CD4-positive, alpha-beta T cell treated with Interleukin-17A for 4 hours (primary cell): ENCODE measurements at regions not wholly inside any gene's neighbourhood (a gene's known extent, or its start where the extent isn't known, plus 50 kb on each side); places are given as distances from the start of the nearest gene placed in this dataset.
A peak's percentile ranks its signal among the peaks of the same experiment; 100 is the strongest.

Experiments
- DNase-seq: peaks from one replicate; pipeline ENCODE4 v3.0.0-alpha.2; 2020; ENCODE audit warnings: mixed read lengths

DNA sequence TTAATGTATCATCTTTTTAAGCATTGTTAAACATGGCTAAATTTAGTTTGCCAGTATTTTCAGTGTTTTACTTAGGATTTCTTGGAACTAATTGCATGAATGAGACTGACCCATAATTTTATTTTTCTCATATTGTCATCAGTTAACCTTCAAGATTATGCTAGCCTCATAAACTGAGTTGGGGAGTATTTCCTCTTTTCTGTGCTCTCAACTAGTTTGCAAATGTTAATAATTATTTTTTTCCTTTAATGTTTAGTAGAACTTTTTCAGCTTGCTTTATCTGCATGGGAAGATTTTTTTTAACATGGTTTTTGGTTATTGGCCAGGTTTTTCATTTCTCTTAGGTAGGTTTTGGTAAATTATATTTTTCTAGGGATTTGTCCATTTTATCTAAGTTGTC is 235.4 kb upstream of the SESN3 start:
- DNase-seq: no peak

- DNase-seq: no peak
These were observed 234.9 kb upstream of the SESN3 start for GRCh38 chr11:95465887-95466286.

- DNase-seq: no peak
These were observed 230.9 kb upstream of the SESN3 start for GRCh38 chr11:95461858-95462257.

GRCh38 chr11:95461348-95461747 is 230.3 kb upstream of the SESN3 start:
- DNase-seq: no peak

DNA sequence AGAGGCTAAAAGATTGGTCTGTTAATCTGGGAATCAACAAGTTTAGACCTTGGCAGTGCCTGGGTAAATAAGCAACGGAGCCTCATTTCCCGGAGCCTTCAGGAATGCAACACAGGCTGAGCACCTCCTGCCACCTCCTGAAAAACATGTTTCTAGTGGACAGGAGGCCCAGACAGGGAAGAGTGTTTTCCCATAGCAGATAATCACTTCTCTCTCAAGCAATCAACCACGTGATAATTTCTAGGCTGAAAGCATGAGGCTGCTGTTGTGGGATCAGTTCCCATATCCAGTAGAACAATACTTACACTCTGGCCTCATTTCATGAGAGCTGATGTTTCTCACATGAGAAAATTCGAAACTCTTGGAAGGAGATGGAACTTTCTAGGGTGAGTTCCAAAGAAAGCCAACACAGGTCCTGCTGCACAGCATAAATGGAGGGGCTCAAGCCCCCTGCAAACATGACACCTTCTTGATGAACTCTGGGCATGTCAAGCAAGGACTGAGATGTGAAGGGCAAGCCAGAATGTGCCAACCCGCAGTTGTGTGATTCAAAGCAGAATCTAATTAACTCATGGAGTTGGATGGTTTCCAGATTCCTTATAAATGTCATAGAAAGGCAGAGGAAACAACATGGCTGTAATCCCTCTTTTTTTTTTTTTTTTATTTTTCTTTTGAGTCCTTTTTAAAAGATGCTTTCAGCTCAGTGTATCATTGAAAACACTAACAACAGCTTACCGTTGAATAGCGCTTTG is 228.5 kb upstream of the SESN3 start:
- DNase-seq: no peak

DNA sequence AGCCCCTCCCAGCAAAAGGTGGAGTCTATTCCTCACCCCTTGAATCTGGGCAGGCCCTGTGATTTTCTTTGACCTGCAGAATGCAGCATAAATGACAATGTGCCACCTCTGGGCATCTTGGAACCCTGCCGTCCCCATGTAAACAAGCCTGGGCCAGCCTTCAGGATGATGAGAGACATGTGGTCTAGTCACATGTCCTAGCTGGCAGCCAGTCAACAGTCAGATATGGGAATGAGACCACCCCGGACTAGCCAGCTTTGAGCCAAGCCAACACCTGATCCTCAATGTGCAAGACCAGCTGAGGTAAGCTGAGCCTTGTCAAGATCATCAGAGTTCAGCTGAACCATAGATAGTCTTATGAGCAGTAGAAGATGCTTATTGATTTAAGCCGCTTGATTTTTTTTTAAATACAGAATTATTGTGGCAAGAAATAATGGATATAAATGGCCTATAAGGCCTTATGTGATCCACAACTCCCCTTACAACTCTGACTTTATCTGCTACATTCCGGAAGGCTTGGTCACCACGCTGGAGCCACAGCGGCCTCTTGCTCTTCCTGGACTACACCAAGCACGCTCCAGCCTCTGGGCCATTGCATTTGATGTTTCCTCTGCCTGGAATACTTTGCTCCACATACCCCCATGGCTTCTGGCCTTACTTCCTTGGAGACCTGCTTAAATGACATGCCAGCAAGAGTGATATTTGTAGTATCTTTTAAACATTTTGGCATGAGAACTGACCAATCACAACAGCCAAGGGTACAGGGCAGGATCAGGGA is 225.9 kb upstream of the SESN3 start:
- no peak for DNase-seq

DNA sequence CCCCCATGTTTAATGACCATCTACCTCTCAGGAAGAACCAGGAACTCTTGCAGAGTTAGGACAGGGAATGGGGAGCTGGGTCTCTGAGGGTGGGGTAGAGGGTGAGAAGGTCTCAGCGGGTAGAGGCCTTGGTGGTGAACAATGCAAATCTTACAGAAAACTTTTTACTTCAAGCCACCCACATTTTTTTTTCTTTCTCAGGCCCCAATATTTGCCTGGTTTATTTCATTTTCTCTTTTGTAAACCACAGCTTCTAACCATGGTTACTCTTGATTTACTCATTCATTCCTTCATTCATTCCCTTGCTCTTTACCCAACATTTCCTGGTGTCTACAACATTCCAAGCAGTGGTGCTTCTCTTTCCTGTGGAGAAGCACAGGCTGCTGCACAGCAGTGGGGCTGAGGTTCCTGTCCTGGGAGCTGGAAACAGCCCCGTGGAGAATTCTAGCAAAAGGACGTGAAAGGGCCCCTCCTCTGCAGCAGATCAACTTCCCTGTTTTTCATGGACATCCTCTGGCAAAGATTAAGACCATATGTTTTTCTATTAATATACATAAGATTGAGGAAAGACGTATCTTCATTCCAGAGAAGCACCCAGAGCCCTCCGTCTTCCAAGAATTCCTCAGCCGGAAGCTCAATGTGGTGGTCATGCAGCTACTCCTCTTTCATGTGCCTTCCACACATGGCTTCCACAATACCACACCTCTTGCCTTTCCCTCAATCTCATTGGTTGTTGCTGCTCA is 224.4 kb upstream of the SESN3 start:
- DNase-seq: no peak

GRCh38 chr11:95453616-95454171 is 222.7 kb upstream of the SESN3 start:
- DNase-seq: no peak

DNA sequence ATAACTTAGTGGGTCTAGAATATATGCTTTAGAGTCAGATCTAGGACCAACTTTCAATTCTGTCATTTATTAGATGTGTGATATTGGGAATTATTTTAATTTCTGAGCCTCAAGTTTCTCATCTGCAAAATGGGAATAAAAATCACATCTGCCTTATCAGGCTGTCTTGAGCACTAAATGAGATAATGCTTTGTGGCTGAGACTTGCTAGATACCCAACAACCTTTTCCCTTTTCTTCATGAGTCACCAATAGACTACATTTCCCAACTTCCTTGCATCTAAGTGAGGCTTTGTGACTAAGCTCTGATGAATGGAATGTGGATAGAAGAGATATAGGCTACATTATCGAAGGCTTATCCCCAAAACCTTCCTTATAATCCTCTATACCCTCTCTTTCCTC is 220.7 kb upstream of the SESN3 start:
- no peak for DNase-seq

GRCh38 chr11:95451261-95451660 is 220.3 kb upstream of the SESN3 start:
- no peak for DNase-seq

GRCh38 chr11:95450547-95451123 is 219.6 kb upstream of the SESN3 start:
- no peak for DNase-seq

GRCh38 chr11:95445746-95446333 is 214.8 kb upstream of the SESN3 start:
- no peak for DNase-seq

DNA sequence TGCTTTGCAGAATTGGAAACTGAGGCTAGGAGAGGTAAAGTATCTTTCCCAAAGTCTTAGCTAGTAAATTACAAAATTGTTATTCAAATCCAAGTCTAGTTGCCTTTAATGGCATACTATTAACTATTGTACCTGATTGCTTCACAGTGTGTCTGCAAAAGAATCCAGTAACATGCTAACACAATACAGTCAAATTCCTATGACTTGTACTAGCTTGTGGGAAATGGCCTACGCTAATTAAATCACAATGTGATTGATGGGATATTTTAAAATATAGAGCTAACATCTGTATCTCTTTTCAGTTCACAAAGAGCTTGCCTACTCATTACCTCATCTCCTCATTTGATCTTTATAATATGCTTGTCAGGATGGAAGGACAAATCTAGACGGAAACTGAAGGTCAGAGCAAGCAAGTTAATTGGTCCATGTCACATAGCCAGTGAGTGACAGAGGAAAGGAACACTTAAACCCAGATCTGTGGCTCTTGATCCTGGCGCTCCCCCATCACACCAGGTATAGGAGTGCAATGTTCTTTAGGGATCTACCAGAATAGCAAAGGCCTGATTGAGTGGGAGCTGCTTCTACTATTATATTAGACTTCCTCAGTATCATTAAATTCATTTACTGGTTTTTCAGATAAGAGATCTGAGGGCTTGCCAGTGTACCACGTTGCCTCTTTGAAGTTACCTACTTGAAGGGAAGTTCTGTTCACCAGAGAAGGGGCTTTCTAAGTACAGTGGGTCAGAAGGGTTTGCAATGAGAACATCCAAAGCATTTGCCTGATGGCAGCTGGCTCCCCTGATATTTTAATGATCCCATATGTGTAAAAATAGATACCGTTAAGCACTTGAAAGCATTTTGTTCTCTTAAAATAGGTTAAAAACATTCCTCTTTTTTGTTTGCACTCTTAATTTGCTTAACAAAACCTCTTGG is 213.6 kb upstream of the SESN3 start:
- DNase-seq: no peak

GRCh38 chr11:95443386-95443785 is 212.4 kb upstream of the SESN3 start:
- DNase-seq: peak; percentile 30

GRCh38 chr11:95442531-95443050 is 211.6 kb upstream of the SESN3 start:
- DNase-seq: no peak

- DNase-seq: no peak
These were observed 204.8 kb upstream of the SESN3 start for GRCh38 chr11:95435628-95436353.

GRCh38 chr11:95435192-95435591 is 204.2 kb upstream of the SESN3 start:
- no peak for DNase-seq

GRCh38 chr11:95434489-95435057 is 203.6 kb upstream of the SESN3 start:
- DNase-seq: no peak

- no peak for DNase-seq
These were observed 203.0 kb upstream of the SESN3 start for GRCh38 chr11:95434009-95434408.
